Activated CD4-positive, alpha-beta T cell treated with anti-CD3 and anti-CD28 coated beads, Interleukin-2, amount 10 ng/mL, durations not matched to agents 24 days and 14 days (primary cell): ENCODE measurements at regions not wholly inside any gene's neighbourhood (a gene's known extent, or its start where the extent isn't known, plus 50 kb on each side); places are given as distances from the start of the nearest gene placed in this dataset.

Source experiments
- DNase-seq: peaks from one replicate; pipeline ENCODE4 v3.0.0; 2022
- H3K27ac Mint-ChIP-seq: one replicate; pipeline ENCODE4 v1.8.0; 2022; ENCODE audit warnings: mild to moderate bottlenecking, mixed read lengths
- H3K27me3 Mint-ChIP-seq: one replicate; pipeline ENCODE4 v1.8.0; 2022; ENCODE audit warnings: mixed read lengths
- H3K36me3 Mint-ChIP-seq: one replicate; pipeline ENCODE4 v1.8.0; 2022; ENCODE audit warnings: low read depth, mild to moderate bottlenecking, mixed read lengths
- H3K4me1 Mint-ChIP-seq: one replicate; pipeline ENCODE4 v1.8.0; 2021; ENCODE audit warnings: mixed read lengths
- H3K4me3 Mint-ChIP-seq: one replicate; pipeline ENCODE4 v1.8.0; 2022; ENCODE audit warnings: mild to moderate bottlenecking, moderate library complexity, mixed read lengths
- H3K9me3 Mint-ChIP-seq: one replicate; pipeline ENCODE4 v1.8.0; 2021; ENCODE audit warnings: mixed read lengths
- intact Hi-C: fragments of 100-400 bp; cut with micrococcal nuclease; formaldehyde crosslinking; loops from one replicate; pipeline ENCODE4 v1.15.1; 2023

DNA sequence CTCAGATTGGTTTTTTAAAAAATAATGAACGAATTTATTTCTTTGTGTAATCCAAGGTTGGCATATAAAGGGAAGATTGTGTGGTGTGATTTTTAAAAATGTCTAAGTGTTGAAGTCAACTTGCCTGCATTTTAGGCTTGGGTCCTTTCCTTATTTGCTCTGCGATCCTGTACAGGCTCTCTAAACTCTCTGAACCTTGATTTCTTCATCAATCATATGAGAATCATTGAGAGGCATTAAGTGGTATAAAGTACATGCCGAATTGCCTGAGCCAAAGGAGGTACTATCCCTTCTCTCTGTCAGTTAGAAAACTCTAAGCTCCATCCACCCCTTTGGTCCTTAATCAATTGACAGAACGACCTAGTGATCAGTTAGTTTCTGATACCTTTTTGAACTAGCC lies 440.4 kb upstream of the MEX3C start:
- intact Hi-C loops: no loop called here
- no peaks in the 10 kb centered on the region for H3K4me1 Mint-ChIP-seq
- no peaks in the 10 kb centered on the region for H3K36me3 Mint-ChIP-seq

DNA sequence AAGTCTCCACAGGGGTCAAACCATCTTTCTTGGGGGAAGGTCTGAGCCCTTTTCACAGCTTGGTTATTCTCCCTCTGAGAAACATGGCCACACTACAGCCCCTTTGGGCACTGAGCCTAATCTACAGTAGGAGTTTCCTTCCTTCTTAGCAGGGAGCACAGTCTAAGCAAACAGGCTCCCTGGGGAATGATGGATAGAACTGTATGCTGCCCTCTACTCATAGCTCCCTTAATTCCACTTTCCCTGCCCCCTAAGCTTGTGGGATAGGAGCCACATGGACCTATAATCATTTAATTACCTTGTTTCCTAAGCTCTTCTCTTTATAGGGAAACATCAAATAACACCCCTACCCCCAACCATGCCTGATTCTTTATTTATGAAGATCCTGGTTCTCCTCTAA lies 442.1 kb upstream of the MEX3C start:
- Mint-ChIP-seq H3K4me3 (no peak overlapping the region), H3K27me3 (no peaks in the 10 kb centered on the region), H3K27ac (no peak overlapping the region), H3K4me1 (no peaks in the 10 kb centered on the region), H3K9me3 (peaks cover 9% of the 10 kb centered on the region), H3K36me3 (no peaks in the 10 kb centered on the region)
- DNase-seq: no peak
- intact Hi-C loops: no loop called here

More for the DNA sequence above, 440.4 kb upstream of the MEX3C start:
- peaks cover 9% of the 10 kb centered on the region for H3K9me3 Mint-ChIP-seq
- H3K27ac Mint-ChIP-seq: no peak overlapping the region
- H3K27me3 Mint-ChIP-seq: no peaks in the 10 kb centered on the region
- DNase-seq: no peak
- no peak overlapping the region for H3K4me3 Mint-ChIP-seq

DNA sequence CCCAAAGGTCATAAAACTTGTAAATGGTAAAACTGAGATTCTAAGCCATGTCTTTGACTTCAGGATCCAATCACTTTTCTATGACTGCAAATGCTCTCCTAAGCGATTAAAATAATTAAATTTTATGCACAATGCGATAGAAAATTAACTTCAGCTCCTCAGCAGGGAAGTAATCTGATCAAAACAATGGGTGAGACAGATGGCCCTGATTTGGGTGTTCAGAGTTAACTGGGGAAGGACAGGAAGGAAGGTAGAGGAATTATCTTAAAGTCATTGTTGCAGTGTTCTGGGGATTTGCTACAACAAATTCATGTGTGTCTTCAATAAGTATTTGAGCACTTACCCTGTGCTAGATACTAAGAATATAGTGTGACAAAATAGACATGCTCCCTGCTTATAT lies 446.0 kb upstream of the MEX3C start:
- H3K4me3 Mint-ChIP-seq: no peak overlapping the region
- H3K9me3 Mint-ChIP-seq: no peaks in the 10 kb centered on the region
- H3K27ac Mint-ChIP-seq: no peak overlapping the region
- intact Hi-C loops: no loop called here
- no peaks in the 10 kb centered on the region for H3K27me3 Mint-ChIP-seq
- no peaks in the 10 kb centered on the region for H3K4me1 Mint-ChIP-seq
- no peaks in the 10 kb centered on the region for H3K36me3 Mint-ChIP-seq
- no peak for DNase-seq

DNA sequence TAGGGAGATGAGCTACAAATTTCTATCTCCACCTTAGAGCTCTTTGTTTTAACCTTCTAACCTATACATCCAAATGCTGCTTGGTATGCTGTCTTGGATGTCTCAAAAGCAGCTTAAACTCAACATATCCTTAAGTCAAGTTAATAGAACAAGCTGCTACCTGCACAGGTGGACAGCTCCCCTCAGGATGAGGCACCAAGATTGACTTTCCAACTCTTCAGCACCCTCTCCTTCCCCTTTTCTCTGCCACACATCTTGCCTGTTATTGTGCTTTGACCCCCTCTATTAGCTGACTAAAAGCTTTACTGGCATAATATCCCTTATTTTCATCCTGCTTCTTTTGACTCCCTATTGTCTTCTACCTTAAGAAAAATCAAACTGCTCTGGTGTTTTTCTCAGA lies 448.1 kb upstream of the MEX3C start:
- H3K4me3 Mint-ChIP-seq: no peak overlapping the region
- H3K27me3 Mint-ChIP-seq: no peaks in the 10 kb centered on the region
- DNase-seq: no peak
- H3K4me1 Mint-ChIP-seq: no peaks in the 10 kb centered on the region
- H3K27ac Mint-ChIP-seq: no peak overlapping the region
- intact Hi-C loops: no loop called here
- H3K36me3 Mint-ChIP-seq: no peaks in the 10 kb centered on the region
- H3K9me3 Mint-ChIP-seq: no peaks in the 10 kb centered on the region

DNA sequence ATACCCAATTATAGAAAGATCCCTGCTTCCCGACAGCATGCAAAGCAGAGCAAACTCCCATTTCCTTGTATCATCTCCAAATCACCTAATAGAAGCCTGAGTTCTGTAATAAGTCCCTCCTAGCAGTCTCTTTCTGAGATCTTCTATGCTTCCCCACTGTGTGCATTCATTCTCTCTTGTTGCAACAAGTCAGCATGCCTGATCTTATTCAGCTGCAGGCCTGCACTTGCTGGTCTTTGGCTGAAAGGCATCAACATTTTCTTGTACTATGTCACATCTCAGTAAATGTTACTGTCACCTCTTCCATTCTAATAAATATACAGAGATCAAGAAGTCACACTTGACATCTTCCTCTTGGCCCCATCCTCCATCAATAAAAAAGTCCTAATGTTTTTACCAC lies 449.9 kb upstream of the MEX3C start:
- Mint-ChIP-seq H3K27me3 (peaks cover 1% of the 10 kb centered on the region), H3K9me3 (no peaks in the 10 kb centered on the region), H3K4me3 (no peak overlapping the region), H3K4me1 (no peaks in the 10 kb centered on the region), H3K36me3 (no peaks in the 10 kb centered on the region), H3K27ac (no peak overlapping the region)
- DNase-seq: no peak
- intact Hi-C loops: no loop called here

DNA sequence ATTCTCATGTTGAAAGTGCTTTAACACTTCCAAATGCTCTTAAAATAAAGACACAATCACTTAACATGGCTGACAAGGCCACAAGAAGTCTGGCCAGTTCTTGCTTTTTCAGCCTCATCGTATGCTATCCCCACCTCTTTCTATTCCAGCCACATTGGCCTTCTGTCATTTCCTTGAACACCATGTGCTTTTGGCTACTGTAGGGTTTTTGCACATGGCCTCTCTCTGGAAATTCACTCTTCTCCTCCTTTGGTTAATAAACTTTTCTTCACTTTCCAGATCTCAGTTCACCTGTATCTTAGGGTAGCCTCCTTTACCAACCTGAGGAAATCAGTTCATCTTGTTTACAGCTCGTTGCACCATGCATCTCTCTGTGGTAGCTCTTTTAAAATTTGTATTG lies 450.5 kb upstream of the MEX3C start:
- no peaks in the 10 kb centered on the region for H3K36me3 Mint-ChIP-seq
- DNase-seq: no peak

DNA sequence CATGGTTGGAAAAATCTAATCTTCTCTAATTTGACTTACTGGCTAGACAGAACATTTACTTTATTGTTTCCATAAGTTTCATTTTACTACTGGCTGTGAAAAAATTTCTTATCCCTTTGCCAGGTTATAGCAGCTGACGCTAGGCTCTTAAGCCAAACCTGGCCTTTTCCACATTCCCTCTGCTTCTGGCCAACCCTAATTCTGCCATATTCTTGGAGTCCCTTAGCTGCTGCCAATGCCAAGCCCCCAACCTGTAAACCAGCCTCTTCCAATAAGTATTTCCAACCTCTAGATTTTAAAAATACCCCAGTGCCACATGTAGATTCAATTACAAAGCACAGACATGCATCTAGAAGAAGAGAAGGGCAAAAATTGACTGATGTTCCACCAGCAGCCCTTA lies 452.3 kb upstream of the MEX3C start:
- Mint-ChIP-seq H3K27me3 (peaks cover 1% of the 10 kb centered on the region), H3K4me1 (no peaks in the 10 kb centered on the region)
- intact Hi-C loops: no loop called here

More for the DNA sequence above, 450.5 kb upstream of the MEX3C start:
- intact Hi-C loops: no loop called here
- Mint-ChIP-seq H3K27me3 (peaks cover 1% of the 10 kb centered on the region), H3K9me3 (no peaks in the 10 kb centered on the region), H3K27ac (no peak overlapping the region), H3K4me3 (no peak overlapping the region), H3K4me1 (no peaks in the 10 kb centered on the region)

DNA sequence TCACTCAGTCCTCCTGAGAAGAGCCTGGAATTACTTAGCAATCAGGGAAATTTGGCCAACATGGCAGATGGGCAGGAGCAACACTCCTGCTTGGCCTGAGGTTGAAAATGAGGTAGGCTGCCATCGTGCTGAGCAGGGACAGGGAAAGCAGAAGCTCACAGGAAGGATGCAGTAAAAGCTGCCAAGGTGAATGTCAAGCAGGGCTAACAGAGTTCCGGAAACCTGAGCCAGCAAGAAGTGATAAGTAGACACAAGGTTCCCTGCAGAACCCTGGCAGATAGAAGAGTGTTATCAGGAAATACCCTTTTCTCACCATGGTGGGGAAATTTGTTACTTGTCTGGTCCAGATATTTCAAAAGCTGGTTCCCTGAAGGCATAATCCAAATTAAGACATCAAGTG lies 454.3 kb upstream of the MEX3C start:
- no peak overlapping the region for H3K27ac Mint-ChIP-seq
- peaks cover 2% of the 10 kb centered on the region for H3K4me1 Mint-ChIP-seq
- intact Hi-C loops: no loop called here
- no peak overlapping the region for H3K4me3 Mint-ChIP-seq
- H3K9me3 Mint-ChIP-seq: no peaks in the 10 kb centered on the region
- peaks cover 1% of the 10 kb centered on the region for H3K27me3 Mint-ChIP-seq
- DNase-seq: no peak
- no peaks in the 10 kb centered on the region for H3K36me3 Mint-ChIP-seq

More for the DNA sequence above, 452.3 kb upstream of the MEX3C start:
- H3K27ac Mint-ChIP-seq: no peak overlapping the region
- no peak for DNase-seq
- H3K36me3 Mint-ChIP-seq: no peaks in the 10 kb centered on the region
- no peaks in the 10 kb centered on the region for H3K9me3 Mint-ChIP-seq
- H3K4me3 Mint-ChIP-seq: no peak overlapping the region

DNA sequence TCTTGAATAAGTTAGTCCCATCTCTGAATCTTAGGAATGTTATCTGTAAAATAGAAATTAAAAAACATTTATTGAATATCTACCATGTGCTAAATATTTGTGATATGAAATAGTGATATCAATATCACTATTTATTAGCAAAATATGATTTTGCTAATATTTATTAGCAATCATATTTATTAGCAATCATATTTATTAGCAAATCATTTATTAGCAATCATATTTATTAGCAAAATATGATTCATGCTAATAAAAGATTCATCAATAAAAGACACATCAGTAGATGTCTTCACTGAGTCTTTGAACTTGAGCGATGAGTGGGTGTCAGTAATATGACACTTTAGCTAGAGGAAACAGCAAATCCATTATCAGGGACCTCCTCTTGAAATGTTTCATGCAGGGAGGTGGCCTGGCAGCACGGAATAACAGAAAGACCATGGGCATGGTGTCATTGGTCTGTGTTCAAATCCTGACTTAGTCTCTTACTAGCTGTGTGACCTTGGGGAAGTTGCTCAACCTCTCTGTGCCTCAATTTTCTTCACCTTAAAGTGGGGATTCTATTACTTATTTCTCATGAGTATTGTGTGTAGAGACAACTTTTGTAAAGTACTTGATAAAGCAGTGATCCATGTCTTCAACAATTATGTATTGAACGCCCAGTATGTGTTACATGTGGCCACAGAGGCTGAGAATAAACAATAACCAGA lies 456.2 kb upstream of the MEX3C start:
- H3K9me3 Mint-ChIP-seq: no peaks in the 10 kb centered on the region
- H3K4me1 Mint-ChIP-seq: peaks cover 2% of the 10 kb centered on the region
- H3K36me3 Mint-ChIP-seq: no peaks in the 10 kb centered on the region
- H3K27me3 Mint-ChIP-seq: peaks cover 1% of the 10 kb centered on the region
- intact Hi-C loops: no loop called here
- DNase-seq: no peak
- no peak overlapping the region for H3K4me3 Mint-ChIP-seq
- no peak overlapping the region for H3K27ac Mint-ChIP-seq

DNA sequence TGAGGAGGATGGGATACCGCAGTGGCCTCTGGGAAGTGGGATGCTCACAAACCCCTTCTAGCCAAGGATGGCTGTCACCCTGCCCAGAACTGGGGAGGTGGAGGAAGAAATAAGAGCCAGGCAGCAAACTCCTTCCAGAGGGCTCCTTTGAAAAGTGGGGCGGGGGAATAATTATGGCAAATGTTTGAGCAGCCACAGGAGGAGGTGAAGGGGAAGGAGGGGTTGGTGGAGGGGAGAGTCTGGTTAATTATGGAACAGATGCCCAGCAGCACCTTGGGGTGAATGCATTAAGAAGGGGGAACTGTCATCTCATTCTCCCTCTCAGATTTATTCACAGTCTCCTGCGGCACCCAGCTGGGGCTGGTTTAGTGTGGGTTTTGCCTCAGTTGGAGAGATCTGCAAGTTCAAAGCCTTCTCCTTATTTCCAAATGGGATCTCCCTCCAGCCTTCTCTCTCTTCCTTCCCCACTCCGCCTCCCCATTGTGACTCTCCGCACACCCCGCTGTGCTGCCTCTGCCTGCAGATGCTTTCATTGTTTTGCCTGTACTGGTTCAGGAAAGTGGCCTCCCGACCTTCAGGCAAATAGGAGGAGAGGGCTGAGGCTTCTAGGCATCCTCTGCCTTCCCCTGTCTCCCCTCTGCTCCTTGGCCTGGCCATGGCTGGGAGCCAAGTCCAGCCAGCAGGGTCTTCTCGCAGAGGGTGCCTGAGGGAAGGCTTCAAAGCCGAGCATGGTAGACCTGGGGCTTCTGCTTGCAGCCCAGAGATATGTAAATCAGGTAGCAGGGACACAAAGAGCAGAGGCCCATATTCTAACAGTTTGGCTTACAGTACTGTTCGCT lies 457.2 kb upstream of the MEX3C start:
- intact Hi-C loops: no loop called here
- peaks cover 2% of the 10 kb centered on the region for H3K4me1 Mint-ChIP-seq
- no peak overlapping the region for H3K4me3 Mint-ChIP-seq
- H3K27me3 Mint-ChIP-seq: peaks cover 1% of the 10 kb centered on the region
- H3K9me3 Mint-ChIP-seq: no peaks in the 10 kb centered on the region
- no peaks in the 10 kb centered on the region for H3K36me3 Mint-ChIP-seq
- DNase-seq: no peak
- no peak overlapping the region for H3K27ac Mint-ChIP-seq

DNA sequence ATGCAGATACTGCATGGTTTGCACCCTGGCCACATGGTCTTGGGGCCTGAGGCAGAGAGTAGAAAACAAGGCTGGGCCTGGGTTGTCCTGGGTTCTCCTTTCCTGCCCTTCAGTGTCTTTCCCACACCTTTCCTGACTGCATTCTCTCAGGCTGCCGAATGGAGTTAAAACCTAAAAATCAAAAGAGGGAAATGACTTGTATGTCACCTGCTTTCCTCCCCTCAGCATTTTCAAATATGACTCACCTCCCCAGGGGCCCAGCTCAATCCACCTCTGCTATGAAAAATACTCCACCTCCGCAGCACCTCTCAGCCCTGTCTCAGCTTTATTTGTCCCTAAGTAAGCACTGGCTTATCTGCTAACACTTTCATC lies 457.8 kb upstream of the MEX3C start:
- Mint-ChIP-seq H3K36me3 (no peaks in the 10 kb centered on the region), H3K4me1 (peaks cover 2% of the 10 kb centered on the region), H3K27me3 (peaks cover 1% of the 10 kb centered on the region), H3K4me3 (no peak overlapping the region), H3K9me3 (no peaks in the 10 kb centered on the region), H3K27ac (no peak overlapping the region)
- DNase-seq: no peak
- intact Hi-C loops: no loop called here

DNA sequence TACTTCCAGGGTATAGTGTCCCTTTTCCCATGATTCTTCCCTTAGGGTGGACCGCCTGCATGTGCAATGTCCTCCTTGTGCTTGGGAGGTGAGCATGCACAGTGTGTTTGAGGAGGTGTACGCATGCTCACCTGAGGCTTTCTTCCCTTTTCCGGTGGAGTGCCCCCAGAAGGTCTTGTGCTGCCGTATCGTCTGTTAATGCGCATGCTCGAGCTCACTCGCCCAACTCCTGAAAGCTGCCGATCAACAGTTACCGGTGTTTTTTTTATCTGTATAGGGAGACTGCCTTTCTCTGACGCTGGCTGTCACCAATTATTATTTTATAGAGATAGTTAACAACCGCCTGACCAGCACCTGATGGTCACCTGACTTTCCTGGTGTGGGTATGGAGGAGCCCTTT lies 458.8 kb upstream of the MEX3C start:
- DNase-seq: no peak
- intact Hi-C loops: no loop called here
- no peaks in the 10 kb centered on the region for H3K9me3 Mint-ChIP-seq

DNA sequence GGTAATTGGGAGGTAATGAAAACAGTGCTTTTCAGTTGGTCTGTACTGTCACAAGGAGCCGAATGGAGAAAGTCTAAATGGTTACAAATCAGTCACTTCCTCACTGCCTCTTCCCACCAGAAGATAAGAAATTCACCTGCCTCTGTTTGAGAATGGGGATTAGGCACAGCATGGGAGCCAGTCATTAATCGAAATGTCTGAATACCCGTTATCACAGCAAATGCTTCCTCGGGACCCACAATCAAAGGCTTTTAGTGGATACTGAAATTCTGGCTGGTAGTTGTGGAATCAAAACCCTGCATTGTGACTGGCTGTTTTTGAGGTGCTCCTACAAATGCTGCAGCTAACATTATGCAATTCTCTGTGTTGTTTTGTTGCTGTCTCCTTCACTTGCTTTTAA lies 461.0 kb upstream of the MEX3C start:
- Mint-ChIP-seq H3K4me3 (no peak overlapping the region), H3K27me3 (no peaks in the 10 kb centered on the region), H3K36me3 (no peaks in the 10 kb centered on the region), H3K27ac (no peak overlapping the region), H3K9me3 (no peaks in the 10 kb centered on the region), H3K4me1 (peaks cover 2% of the 10 kb centered on the region)
- DNase-seq: no peak
- intact Hi-C loops: no loop called here

More for the DNA sequence above, 458.8 kb upstream of the MEX3C start:
- Mint-ChIP-seq H3K27me3 (peaks cover 1% of the 10 kb centered on the region), H3K36me3 (no peaks in the 10 kb centered on the region), H3K4me1 (peaks cover 2% of the 10 kb centered on the region), H3K4me3 (no peak overlapping the region), H3K27ac (no peak overlapping the region)

DNA sequence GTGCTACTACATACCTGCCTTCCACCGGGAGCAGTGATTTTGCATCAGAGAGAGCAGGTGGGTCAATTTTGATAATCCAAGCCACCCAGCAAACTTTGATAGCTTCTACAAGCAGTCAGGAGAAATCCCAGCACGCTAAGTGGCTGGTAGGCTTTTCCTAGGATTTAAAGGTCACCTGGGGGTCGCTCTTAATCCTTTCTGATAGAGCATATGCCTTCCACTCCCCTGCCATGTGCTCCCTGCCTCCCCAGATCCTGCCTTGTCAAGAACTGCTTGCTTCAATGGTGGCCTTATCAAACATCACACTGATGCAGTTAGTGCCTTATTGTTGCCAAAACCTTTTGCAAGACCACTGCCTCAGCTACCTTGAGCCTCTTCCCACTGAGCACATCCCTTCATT lies 462.3 kb upstream of the MEX3C start:
- Mint-ChIP-seq H3K36me3 (no peaks in the 10 kb centered on the region), H3K27me3 (no peaks in the 10 kb centered on the region), H3K4me1 (peaks cover 2% of the 10 kb centered on the region), H3K27ac (no peak overlapping the region), H3K9me3 (no peaks in the 10 kb centered on the region), H3K4me3 (no peak overlapping the region)
- DNase-seq: no peak
- intact Hi-C loops: no loop called here
